SK-N-SH treated with all-trans-retinoic acid at 6 μM for 48 hours (cell line): ENCODE measurements at regions not wholly inside any gene's neighbourhood (a gene's known extent, or its start where the extent isn't known, plus 50 kb on each side); places are given as distances from the start of the nearest gene placed in this dataset.

Experiments
- ATAC-seq: fragments of 200-7000 bp; cut with Tn5 transposase; 3 replicates; pipeline ENCODE4 v1.9.1; 2020; ENCODE audit warnings: mild to moderate bottlenecking, moderate library complexity
- ARNTL ChIP-seq: fragments of 450-650 bp; formaldehyde crosslinking; IDR thresholded peaks from 2 replicates; pipeline ENCODE4 v1.5.0; 2020; ENCODE audit warnings: low read depth, mild to moderate bottlenecking, moderate library complexity, borderline replicate concordance
- BACH2 ChIP-seq: fragments of 250-450 bp; sonication (Bioruptor Pico); IDR thresholded peaks from 2 replicates; pipeline ENCODE4 v1.9.0; 2021; ENCODE audit warnings: mild to moderate bottlenecking, borderline replicate concordance
- CSDC2 ChIP-seq: fragments of 250-450 bp; sonication (Bioruptor Pico); IDR thresholded peaks from 2 replicates; pipeline ENCODE4 v1.5.0; 2020; ENCODE audit warnings: mild to moderate bottlenecking, moderate library complexity
- ESRRG ChIP-seq: fragments of 250-450 bp; sonication (Bioruptor Pico); IDR thresholded peaks from 2 replicates; pipeline ENCODE4 v1.6.1; 2021; ENCODE audit warnings: mild to moderate bottlenecking
- GLIS3 ChIP-seq: fragments of 250-450 bp; sonication (Bioruptor Pico); IDR thresholded peaks from 2 replicates; pipeline ENCODE4 v1.5.0; 2020; ENCODE audit warnings: mild to moderate bottlenecking, moderate library complexity
- ISL1 ChIP-seq: fragments of 250-450 bp; sonication (Bioruptor Pico); IDR thresholded peaks from 2 replicates; pipeline ENCODE4 v2.1.2; 2022; ENCODE audit warnings: mild to moderate bottlenecking, moderate library complexity
- OSR1 ChIP-seq: fragments of 250-450 bp; sonication (Bioruptor Pico); IDR thresholded peaks from 2 replicates; pipeline ENCODE4 v1.8.0; 2022; ENCODE audit warnings: moderate library complexity, mild to moderate bottlenecking, inconsistent platforms
- PATZ1 ChIP-seq: fragments of 250-450 bp; sonication (Bioruptor Pico); IDR thresholded peaks from 2 replicates; pipeline ENCODE4 v1.8.0; 2020; ENCODE audit warnings: mild to moderate bottlenecking, moderate library complexity, borderline replicate concordance
- POU6F1 ChIP-seq: fragments of 250-450 bp; sonication (Bioruptor Pico); IDR thresholded peaks from 2 replicates; pipeline ENCODE4 v1.8.0; 2021; ENCODE audit warnings: low read depth, mild to moderate bottlenecking, moderate library complexity, borderline replicate concordance
- PPARA ChIP-seq: fragments of 250-450 bp; sonication (Bioruptor Pico); IDR thresholded peaks from 2 replicates; pipeline ENCODE4 v1.5.0; 2020; ENCODE audit warnings: mild to moderate bottlenecking, borderline replicate concordance
- RARB ChIP-seq: fragments of 250-450 bp; sonication (Bioruptor Pico); IDR thresholded peaks from 2 replicates; pipeline ENCODE4 v1.8.0; 2021; ENCODE audit warnings: mild to moderate bottlenecking, moderate library complexity
- SNAI2 ChIP-seq: fragments of 250-450 bp; sonication (Bioruptor Pico); IDR thresholded peaks from 2 replicates; pipeline ENCODE4 v1.5.0; 2020; ENCODE audit warnings: mild to moderate bottlenecking, moderate library complexity
- TCF4 ChIP-seq: fragments of 250-450 bp; sonication (Bioruptor Pico); IDR thresholded peaks from 2 replicates; pipeline ENCODE4 v1.8.0; 2021; ENCODE audit warnings: mild to moderate bottlenecking, moderate library complexity, borderline replicate concordance
- TOX ChIP-seq: fragments of 250-450 bp; sonication (Bioruptor Pico); IDR thresholded peaks from 2 replicates; pipeline ENCODE4 v1.8.0; 2021; ENCODE audit warnings: mild to moderate bottlenecking, moderate library complexity, borderline replicate concordance
- TSHZ2 ChIP-seq: fragments of 250-450 bp; sonication (Bioruptor Pico); IDR thresholded peaks from 2 replicates; pipeline ENCODE4 v1.5.0; 2020; ENCODE audit warnings: mild to moderate bottlenecking, moderate library complexity
- ZC3H10 ChIP-seq: fragments of 250-450 bp; sonication (Bioruptor Pico); IDR thresholded peaks from 2 replicates; pipeline ENCODE4 v1.5.1; 2021; ENCODE audit warnings: mild to moderate bottlenecking, moderate library complexity
- ZFP3 ChIP-seq: fragments of 250-450 bp; sonication (Bioruptor Pico); IDR thresholded peaks from 2 replicates; pipeline ENCODE4 v1.5.0; 2020; ENCODE audit warnings: mild to moderate bottlenecking, moderate library complexity
- ZFP30 ChIP-seq: fragments of 450-650 bp; formaldehyde crosslinking; IDR thresholded peaks from 2 replicates; pipeline ENCODE4 v1.5.0; 2022; ENCODE audit warnings: mild to moderate bottlenecking, moderate library complexity
- ZNF565 ChIP-seq: fragments of 450-650 bp; formaldehyde crosslinking; conservative IDR thresholded peaks from 2 replicates; pipeline ENCODE4 v1.5.0; 2020; ENCODE audit warnings: low read depth, mild to moderate bottlenecking, moderate library complexity
- ZNF70 ChIP-seq: fragments of 450-650 bp; formaldehyde crosslinking; IDR thresholded peaks from 2 replicates; pipeline ENCODE4 v1.5.0; 2020; ENCODE audit warnings: mild to moderate bottlenecking, moderate library complexity
- ZNF8 ChIP-seq: fragments of 450-650 bp; formaldehyde crosslinking; IDR thresholded peaks from 2 replicates; pipeline ENCODE4 v1.5.0; 2020; ENCODE audit warnings: mild to moderate bottlenecking, moderate library complexity
- TF ChIP-seq, protein P1 (sequence below): fragments of 250-450 bp; sonication (Bioruptor Pico); IDR thresholded peaks from 2 replicates; pipeline ENCODE4 v1.5.1; 2021; ENCODE audit warnings: mild to moderate bottlenecking, moderate library complexity
- TF ChIP-seq, protein P2 (sequence below): fragments of 250-450 bp; sonication (Bioruptor Pico); IDR thresholded peaks from 2 replicates; pipeline ENCODE4 v1.5.1; 2020; ENCODE audit warnings: low read depth, mild to moderate bottlenecking, moderate library complexity

GRCh38 chr3:8282541-8283165 lies 219.0 kb upstream of the LMCD1 start:
- TF ChIP-seq BACH2 = no peak
- no peak for ATAC-seq

- TF ChIP-seq RARB (CRISPR knock-in tag) = no peak
- TF ChIP-seq PPARA = no peak
- no peak for TF ChIP-seq CSDC2 (CRISPR knock-in tag)
- TF ChIP-seq ISL1 (CRISPR knock-in tag) = no peak
- no peak for TF ChIP-seq TCF4 (CRISPR knock-in tag)
- no peak for TF ChIP-seq OSR1 (CRISPR knock-in tag)
- TF ChIP-seq ZNF565 (CRISPR knock-in tag) = no peak
- TF ChIP-seq ZC3H10 (CRISPR knock-in tag) = no peak
- TF ChIP-seq ZFP30 (CRISPR knock-in tag) = no peak
- TF ChIP-seq PATZ1 (CRISPR knock-in tag) = no peak
- TF ChIP-seq ZFP3 (CRISPR knock-in tag) = no peak
- no peak for TF ChIP-seq TSHZ2
- TF ChIP-seq, protein P1, sequence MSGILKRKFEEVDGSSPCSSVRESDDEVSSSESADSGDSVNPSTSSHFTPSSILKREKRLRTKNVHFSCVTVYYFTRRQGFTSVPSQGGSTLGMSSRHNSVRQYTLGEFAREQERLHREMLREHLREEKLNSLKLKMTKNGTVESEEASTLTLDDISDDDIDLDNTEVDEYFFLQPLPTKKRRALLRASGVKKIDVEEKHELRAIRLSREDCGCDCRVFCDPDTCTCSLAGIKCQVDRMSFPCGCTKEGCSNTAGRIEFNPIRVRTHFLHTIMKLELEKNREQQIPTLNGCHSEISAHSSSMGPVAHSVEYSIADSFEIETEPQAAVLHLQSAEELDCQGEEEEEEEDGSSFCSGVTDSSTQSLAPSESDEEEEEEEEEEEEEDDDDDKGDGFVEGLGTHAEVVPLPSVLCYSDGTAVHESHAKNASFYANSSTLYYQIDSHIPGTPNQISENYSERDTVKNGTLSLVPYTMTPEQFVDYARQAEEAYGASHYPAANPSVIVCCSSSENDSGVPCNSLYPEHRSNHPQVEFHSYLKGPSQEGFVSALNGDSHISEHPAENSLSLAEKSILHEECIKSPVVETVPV = no peak
- TF ChIP-seq ARNTL (CRISPR knock-in tag) = no peak
- TF ChIP-seq BACH2 = no peak
- no peak for TF ChIP-seq SNAI2 (CRISPR knock-in tag)
- TF ChIP-seq TOX = no peak
- ATAC-seq = no peak
Measured at GRCh38 chr3:8283193-8283592, 218.4 kb upstream of the LMCD1 start.

DNA sequence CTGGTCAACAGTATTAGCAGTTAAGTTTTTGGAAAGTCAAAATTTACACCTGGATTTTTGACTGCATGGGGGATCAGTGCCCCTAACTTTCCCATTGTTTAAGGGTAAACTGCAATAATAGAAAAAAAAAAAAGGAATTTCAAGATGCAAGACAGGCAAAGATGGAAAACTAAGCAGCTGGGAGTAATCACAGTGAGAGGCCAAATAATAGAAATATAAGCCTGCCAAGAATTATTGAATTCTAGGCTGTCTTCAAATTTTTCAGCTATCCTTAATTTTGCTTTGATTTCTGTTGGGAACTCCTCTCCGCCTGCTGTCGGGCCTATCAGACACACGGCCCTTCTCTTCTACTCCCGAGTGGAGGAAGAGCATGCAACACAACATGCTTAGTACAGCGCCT lies 215.5 kb upstream of the LMCD1 start:
- TF ChIP-seq BACH2 (no peak), ZNF70 (CRISPR knock-in tag) (no peak), POU6F1 (no peak), PPARA (no peak), ISL1 (CRISPR knock-in tag) (no peak), ESRRG (CRISPR knock-in tag) (no peak), SNAI2 (CRISPR knock-in tag) (no peak), ZNF565 (CRISPR knock-in tag) (no peak), GLIS3 (CRISPR knock-in tag) (no peak), ZFP30 (CRISPR knock-in tag) (no peak), TOX (no peak)
- ATAC-seq = no peak

DNA sequence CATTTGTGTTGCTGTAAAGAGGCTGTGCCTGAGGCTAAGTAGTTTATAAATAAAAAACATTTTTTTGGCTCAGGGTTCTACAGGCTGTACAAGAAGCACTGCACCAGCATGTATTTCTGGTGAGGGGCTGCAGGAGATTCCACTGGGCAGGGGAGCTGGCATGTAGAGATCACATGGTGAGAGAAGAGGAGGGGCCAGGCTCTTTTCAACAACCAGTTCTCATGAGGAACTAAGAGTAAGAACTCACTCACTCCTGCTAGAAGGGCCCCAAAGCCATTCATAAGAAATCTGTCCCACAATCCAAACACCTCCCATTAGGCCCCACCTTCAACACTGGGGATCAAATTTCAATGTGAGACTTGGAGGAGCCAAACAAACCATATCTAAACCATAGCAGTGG lies 214.9 kb upstream of the LMCD1 start:
- ATAC-seq = no peak
- TF ChIP-seq ZNF70 (CRISPR knock-in tag) = no peak
- TF ChIP-seq RARB (CRISPR knock-in tag) = no peak
- TF ChIP-seq GLIS3 (CRISPR knock-in tag) = no peak
- TF ChIP-seq PPARA = no peak
- TF ChIP-seq ZC3H10 (CRISPR knock-in tag) = no peak
- TF ChIP-seq TOX = no peak
- TF ChIP-seq, protein P2, sequence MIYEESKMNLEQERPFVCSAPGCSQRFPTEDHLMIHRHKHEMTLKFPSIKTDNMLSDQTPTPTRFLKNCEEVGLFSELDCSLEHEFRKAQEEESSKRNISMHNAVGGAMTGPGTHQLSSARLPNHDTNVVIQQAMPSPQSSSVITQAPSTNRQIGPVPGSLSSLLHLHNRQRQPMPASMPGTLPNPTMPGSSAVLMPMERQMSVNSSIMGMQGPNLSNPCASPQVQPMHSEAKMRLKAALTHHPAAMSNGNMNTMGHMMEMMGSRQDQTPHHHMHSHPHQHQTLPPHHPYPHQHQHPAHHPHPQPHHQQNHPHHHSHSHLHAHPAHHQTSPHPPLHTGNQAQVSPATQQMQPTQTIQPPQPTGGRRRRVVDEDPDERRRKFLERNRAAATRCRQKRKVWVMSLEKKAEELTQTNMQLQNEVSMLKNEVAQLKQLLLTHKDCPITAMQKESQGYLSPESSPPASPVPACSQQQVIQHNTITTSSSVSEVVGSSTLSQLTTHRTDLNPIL (CRISPR knock-in tag) = no peak
- no peak for TF ChIP-seq PATZ1 (CRISPR knock-in tag)
- TF ChIP-seq ZNF8 (CRISPR knock-in tag) = no peak
- TF ChIP-seq TCF4 (CRISPR knock-in tag) = no peak
- no peak for TF ChIP-seq SNAI2 (CRISPR knock-in tag)
- TF ChIP-seq POU6F1 = no peak
- TF ChIP-seq ARNTL (CRISPR knock-in tag) = no peak
- no peak for TF ChIP-seq CSDC2 (CRISPR knock-in tag)
- no peak for TF ChIP-seq ESRRG (CRISPR knock-in tag)
- TF ChIP-seq BACH2 = no peak
- no peak for TF ChIP-seq ZFP3 (CRISPR knock-in tag)
